SK-N-SH treated with all-trans-retinoic acid at 6 μM for 48 hours (cell line): ENCODE measurements at regions not wholly inside any gene's neighbourhood (a gene's known extent, or its start where the extent isn't known, plus 50 kb on each side); places are given as distances from the start of the nearest gene placed in this dataset.

Source experiments
- ESRRG ChIP-seq: fragments of 250-450 bp; sonication (Bioruptor Pico); IDR thresholded peaks from 2 replicates; pipeline ENCODE4 v1.6.1; 2021; ENCODE audit warnings: mild to moderate bottlenecking
- GLIS3 ChIP-seq: fragments of 250-450 bp; sonication (Bioruptor Pico); IDR thresholded peaks from 2 replicates; pipeline ENCODE4 v1.5.0; 2020; ENCODE audit warnings: mild to moderate bottlenecking, moderate library complexity
- ISL1 ChIP-seq: fragments of 250-450 bp; sonication (Bioruptor Pico); IDR thresholded peaks from 2 replicates; pipeline ENCODE4 v2.1.2; 2022; ENCODE audit warnings: mild to moderate bottlenecking, moderate library complexity
- TCF4 ChIP-seq: fragments of 250-450 bp; sonication (Bioruptor Pico); IDR thresholded peaks from 2 replicates; pipeline ENCODE4 v1.8.0; 2021; ENCODE audit warnings: mild to moderate bottlenecking, moderate library complexity, borderline replicate concordance
- ZNF8 ChIP-seq: fragments of 450-650 bp; formaldehyde crosslinking; IDR thresholded peaks from 2 replicates; pipeline ENCODE4 v1.5.0; 2020; ENCODE audit warnings: mild to moderate bottlenecking, moderate library complexity
- TF ChIP-seq, protein P1 (sequence below): fragments of 250-450 bp; sonication (Bioruptor Pico); IDR thresholded peaks from 2 replicates; pipeline ENCODE4 v1.8.0; 2021; ENCODE audit warnings: low read depth, mild to moderate bottlenecking, moderate library complexity, borderline replicate concordance
- TF ChIP-seq, protein P2 (sequence below): fragments of 250-450 bp; sonication (Bioruptor Pico); IDR thresholded peaks from 2 replicates; pipeline ENCODE4 v1.5.1; 2020; ENCODE audit warnings: low read depth, mild to moderate bottlenecking, moderate library complexity

DNA sequence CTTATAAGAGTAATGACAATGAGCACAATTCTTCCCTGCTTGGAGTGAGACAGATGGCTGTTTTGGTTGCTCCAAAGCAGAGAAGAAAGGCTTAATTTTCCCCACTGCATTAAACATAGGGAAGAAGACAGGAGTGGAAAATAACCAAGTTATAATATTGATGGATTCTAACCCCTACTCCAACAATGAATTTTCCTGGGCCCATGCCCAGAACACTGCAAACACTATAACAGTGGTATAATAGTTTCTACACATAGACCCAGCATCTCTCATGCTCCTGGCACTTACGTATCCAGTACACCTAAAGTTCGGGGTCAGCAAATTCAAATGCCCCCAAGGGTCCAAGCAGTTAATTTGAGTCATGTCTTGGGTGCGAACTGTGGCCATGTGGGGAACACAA, 613.4 kb downstream of the PLCL1 start:
- TF ChIP-seq ISL1 (CRISPR knock-in tag) = no peak
- no peak for TF ChIP-seq TCF4 (CRISPR knock-in tag)
- TF ChIP-seq GLIS3 = no peak
- TF ChIP-seq ZNF8 (CRISPR knock-in tag) = no peak
- TF ChIP-seq ESRRG (CRISPR knock-in tag) = no peak
- TF ChIP-seq, protein P1, sequence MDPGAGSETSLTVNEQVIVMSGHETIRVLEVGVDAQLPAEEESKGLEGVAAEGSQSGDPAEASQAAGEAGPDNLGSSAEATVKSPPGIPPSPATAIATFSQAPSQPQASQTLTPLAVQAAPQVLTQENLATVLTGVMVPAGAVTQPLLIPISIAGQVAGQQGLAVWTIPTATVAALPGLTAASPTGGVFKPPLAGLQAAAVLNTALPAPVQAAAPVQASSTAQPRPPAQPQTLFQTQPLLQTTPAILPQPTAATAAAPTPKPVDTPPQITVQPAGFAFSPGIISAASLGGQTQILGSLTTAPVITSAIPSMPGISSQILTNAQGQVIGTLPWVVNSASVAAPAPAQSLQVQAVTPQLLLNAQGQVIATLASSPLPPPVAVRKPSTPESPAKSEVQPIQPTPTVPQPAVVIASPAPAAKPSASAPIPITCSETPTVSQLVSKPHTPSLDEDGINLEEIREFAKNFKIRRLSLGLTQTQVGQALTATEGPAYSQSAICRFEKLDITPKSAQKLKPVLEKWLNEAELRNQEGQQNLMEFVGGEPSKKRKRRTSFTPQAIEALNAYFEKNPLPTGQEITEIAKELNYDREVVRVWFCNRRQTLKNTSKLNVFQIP = no peak
- TF ChIP-seq, protein P2, sequence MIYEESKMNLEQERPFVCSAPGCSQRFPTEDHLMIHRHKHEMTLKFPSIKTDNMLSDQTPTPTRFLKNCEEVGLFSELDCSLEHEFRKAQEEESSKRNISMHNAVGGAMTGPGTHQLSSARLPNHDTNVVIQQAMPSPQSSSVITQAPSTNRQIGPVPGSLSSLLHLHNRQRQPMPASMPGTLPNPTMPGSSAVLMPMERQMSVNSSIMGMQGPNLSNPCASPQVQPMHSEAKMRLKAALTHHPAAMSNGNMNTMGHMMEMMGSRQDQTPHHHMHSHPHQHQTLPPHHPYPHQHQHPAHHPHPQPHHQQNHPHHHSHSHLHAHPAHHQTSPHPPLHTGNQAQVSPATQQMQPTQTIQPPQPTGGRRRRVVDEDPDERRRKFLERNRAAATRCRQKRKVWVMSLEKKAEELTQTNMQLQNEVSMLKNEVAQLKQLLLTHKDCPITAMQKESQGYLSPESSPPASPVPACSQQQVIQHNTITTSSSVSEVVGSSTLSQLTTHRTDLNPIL (CRISPR knock-in tag) = no peak
